IMR-90 (cell line): ENCODE measurements at regions not wholly inside any gene's neighbourhood (a gene's known extent, or its start where the extent isn't known, plus 50 kb on each side); places are given as distances from the start of the nearest gene placed in this dataset.

ENCODE experiments used
- ATAC-seq: fragments of 200-7000 bp; cut with Tn5 transposase; 2 replicates; pipeline ENCODE4 v1.9.1; 2020; ENCODE audit warnings: low read depth, mild to moderate bottlenecking, moderate library complexity
- BruUV-seq: library from RNA; stranded (reverse); fragments of 400-500 nt; replicated peaks from 2 replicates; lab custom pipeline; 2021; lab: Mats Ljungman, UMichigan
- CTCF ChIA-PET: fragments of 300-600 bp; formaldehyde crosslinking; extraction: SDS; loops from one replicate; lab custom pipeline; 2021; ENCODE audit warnings: antibody characterized with exemption; lab: Yijun Ruan, JAX
- POLR2A ChIA-PET: fragments of 300-600 bp; sonication (Branson Sonifier 250); formaldehyde crosslinking; loops from one replicate; lab custom pipeline; 2022; ENCODE audit warnings: antibody characterized with exemption; ENCODE audit not compliant: unreplicated experiment; lab: Charles Lee
- DNase-seq: peaks from one replicate; pipeline ENCODE4 v3.0.0; 2013
- H2AFZ ChIP-seq: replicated peaks from 2 replicates; pipeline ENCODE3; 2013; ENCODE audit warnings: low read length, mild to moderate bottlenecking; ENCODE audit not compliant: poor library complexity
- H2AK5ac ChIP-seq: 2 replicates; pipeline ENCODE4 v1.6.1; 2013; ENCODE audit warnings: low read depth, low read length, inconsistent platforms
- H2AK9ac ChIP-seq: replicated peaks from 2 replicates; pipeline ENCODE3; 2013; ENCODE audit warnings: mild to moderate bottlenecking, low read depth, low read length, moderate library complexity; ENCODE audit not compliant: poor library complexity
- H2BK120ac ChIP-seq: 2 replicates; pipeline ENCODE4 v1.6.1; 2013; ENCODE audit warnings: low read depth, low read length, inconsistent platforms
- H2BK15ac ChIP-seq: 3 replicates; pipeline ENCODE4 v1.6.1; 2013; ENCODE audit warnings: low read depth, low read length, inconsistent platforms
- H2BK20ac ChIP-seq: 2 replicates; pipeline ENCODE4 v1.6.1; 2013; ENCODE audit warnings: low read depth, mild to moderate bottlenecking, inconsistent platforms, low read length, moderate library complexity
- H2BK5ac ChIP-seq: 2 replicates; pipeline ENCODE4 v1.6.1; 2013; ENCODE audit warnings: mild to moderate bottlenecking, low read depth, low read length, inconsistent platforms; ENCODE audit not compliant: poor library complexity, severe bottlenecking
- H3K14ac ChIP-seq: replicated peaks from 2 replicates; pipeline ENCODE4 v1.6.1; 2013; ENCODE audit warnings: low read depth, low read length, inconsistent platforms
- H3K18ac ChIP-seq: 2 replicates; pipeline ENCODE4 v1.6.1; 2013; ENCODE audit warnings: low read depth, low read length, control low read depth
- H3K23ac ChIP-seq: 2 replicates; pipeline ENCODE4 v1.6.1; 2013; ENCODE audit warnings: low read depth, low read length, inconsistent platforms
- H3K27ac ChIP-seq: 2 replicates; pipeline ENCODE4 v1.5.1; 2013; ENCODE audit warnings: mild to moderate bottlenecking, control low read depth, low read length; ENCODE audit not compliant: insufficient read depth
- H3K27me3 ChIP-seq: 2 replicates; pipeline ENCODE4 v1.6.1; 2013; ENCODE audit warnings: low read length; ENCODE audit not compliant: control insufficient read depth, insufficient read depth
- H3K36me3 ChIP-seq: 2 replicates; pipeline ENCODE4 v1.6.1; 2013; ENCODE audit warnings: low read length, mixed read lengths; ENCODE audit not compliant: control insufficient read depth, insufficient read depth
- H3K4ac ChIP-seq: 2 replicates; pipeline ENCODE4 v1.6.1; 2013; ENCODE audit warnings: low read depth, low read length, inconsistent platforms
- H3K4me1 ChIP-seq: 2 replicates; pipeline ENCODE4 v1.6.1; 2013; ENCODE audit warnings: low read length, mixed read lengths; ENCODE audit not compliant: control insufficient read depth, insufficient read depth
- H3K4me2 ChIP-seq: 2 replicates; pipeline ENCODE4 v1.6.1; 2013; ENCODE audit warnings: low read depth, mild to moderate bottlenecking, control low read depth, low read length, moderate library complexity
- H3K4me3 ChIP-seq: 2 replicates; pipeline ENCODE4 v1.5.1; 2013; ENCODE audit warnings: low read depth, mild to moderate bottlenecking, control low read depth, low read length, moderate library complexity; ENCODE audit not compliant: insufficient read depth
- H3K56ac ChIP-seq: 2 replicates; pipeline ENCODE4 v1.6.1; 2013; ENCODE audit warnings: low read length, inconsistent platforms; ENCODE audit not compliant: insufficient read depth; ENCODE audit errors: extremely low read depth
- H3K79me1 ChIP-seq, 2 experiments: 2 replicates each; pipeline ENCODE4 v1.6.1; 2013; ENCODE audit warnings: low read length in 2 of 2, inconsistent platforms in 1 of 2, low read depth in 1 of 2
- H3K9ac ChIP-seq: 2 replicates; pipeline ENCODE4 v1.6.1; 2013; ENCODE audit warnings: low read depth, low read length, control low read depth
- H3K9me1 ChIP-seq: 2 replicates; pipeline ENCODE4 v1.6.1; 2013; ENCODE audit warnings: low read length, inconsistent platforms; ENCODE audit not compliant: insufficient read depth
- H3K9me3 ChIP-seq: 2 replicates; pipeline ENCODE4 v1.6.1; 2013; ENCODE audit warnings: low read length; ENCODE audit not compliant: control insufficient read depth, insufficient read depth
- H4K20me1 ChIP-seq: 2 replicates; pipeline ENCODE4 v1.6.1; 2013; ENCODE audit warnings: low read length, inconsistent platforms; ENCODE audit not compliant: insufficient read depth
- H4K5ac ChIP-seq: 2 replicates; pipeline ENCODE4 v1.6.1; 2013; ENCODE audit warnings: mild to moderate bottlenecking, low read depth, low read length, control low read depth
- H4K8ac ChIP-seq, 2 experiments: 2 replicates each; pipeline ENCODE4 v1.6.1; 2013; ENCODE audit warnings: low read depth in 2 of 2, low read length in 2 of 2, control low read depth in 1 of 2, inconsistent platforms in 1 of 2
- H4K91ac ChIP-seq: 2 replicates; pipeline ENCODE4 v1.6.1; 2013; ENCODE audit warnings: low read depth, low read length, inconsistent platforms; ENCODE audit not compliant: insufficient read depth
- BHLHE40 ChIP-seq: fragments of 150-350 bp; IDR thresholded peaks from 2 replicates; pipeline ENCODE4 v1.6.1; 2016; ENCODE audit warnings: mild to moderate bottlenecking, low read depth, low read length
- CEBPB ChIP-seq: IDR thresholded peaks from 2 replicates; pipeline ENCODE4 v1.6.1; 2012; ENCODE audit warnings: low read depth, low read length, improper control_type of control experiment
- MAFK ChIP-seq: IDR thresholded peaks from 2 replicates; pipeline ENCODE4 v1.6.1; 2012; ENCODE audit warnings: low read depth, low read length, improper control_type of control experiment
- POLR2A ChIP-seq: IDR thresholded peaks from 2 replicates; pipeline ENCODE4 v1.6.1; 2012; ENCODE audit warnings: mild to moderate bottlenecking, low read depth, low read length
- RAD21 ChIP-seq: IDR thresholded peaks from 2 replicates; pipeline ENCODE4 v1.6.1; 2012; ENCODE audit warnings: low read length, improper control_type of control experiment
- WGBS, 2 experiments: methylation state at CpG; one replicate each; pipeline versions ENCODE4 v1.1.5 to v1.1.7; 2013; ENCODE audit warnings: missing lambda C conversion rate in 2 of 2; ENCODE audit not compliant: insufficient read length in 1 of 2; ENCODE audit errors: extremely low coverage in 2 of 2; 5-methylcytosine and 5-hydroxymethylcytosine counted together
- dilution Hi-C: fragments of 300-500 bp; cut with HindIII; formaldehyde crosslinking; loops from one replicate; pipeline ENCODE4 v1.14.3; 2018; ENCODE audit warnings: low sequenced_read_pairs; ENCODE audit not compliant: unreplicated experiment
- in situ Hi-C: fragments of 300-500 bp; cut with MboI; formaldehyde crosslinking; loops from 3 replicates; pipeline ENCODE4 v1.14.3; 2019; ENCODE audit warnings: low sequenced_read_pairs, inconsistent platforms, mixed read lengths
- intact Hi-C: fragments of 100-400 bp; cut with micrococcal nuclease; formaldehyde crosslinking; loops from 2 replicates; pipeline ENCODE4 v1.10.0; 2022

GRCh38 chr21:15993951-15994350 lies 264.2 kb downstream of the USP25 start:
- H3K36me3 ChIP-seq, result no peaks in the 10 kb centered on the region
- H3K23ac ChIP-seq, result no peak overlapping the region
- H2BK5ac ChIP-seq, result no peak overlapping the region
- dilution Hi-C loops, result no loop called here
- H3K4ac ChIP-seq, result no peak overlapping the region
- ChIA-PET CTCF (interaction anchor here (0.7 kb wide), 1 partner anchor 33 kb away, joined by 3 read pairs; no protein-coding TSS in a partner anchor), POLR2A (no interaction called here)
- no peaks in the 10 kb centered on the region for H3K9me1 ChIP-seq
- no peak overlapping the region for H3K4me2 ChIP-seq
- DNase-seq (no peak), ATAC-seq (no peak)
- no peak overlapping the region for H2AK9ac ChIP-seq
- TF ChIP-seq RAD21, result no peak
- TF ChIP-seq CEBPB, result no peak
- no peak for TF ChIP-seq MAFK
- TF ChIP-seq BHLHE40, result no peak
- TF ChIP-seq POLR2A, result no peak
- no peak overlapping the region for H2BK15ac ChIP-seq
- H3K79me1 ChIP-seq, result no peaks in the 10 kb centered on the region
- no peak overlapping the region for H2AK5ac ChIP-seq
- no peak overlapping the region for H4K5ac ChIP-seq
- H3K14ac ChIP-seq, result no peak overlapping the region
- no peak overlapping the region for H3K18ac ChIP-seq
- no peaks in the 10 kb centered on the region for H4K20me1 ChIP-seq
- no peaks in the 10 kb centered on the region for H3K27me3 ChIP-seq
- H2AFZ ChIP-seq, result no peak overlapping the region
- no peak overlapping the region for H3K9ac ChIP-seq
- no CpG with 5 or more reads among the region's 2 CpGs for whole genome bisulfite sequencing, 2 experiments
- H3K56ac ChIP-seq, result no peak overlapping the region
- H3K9me3 ChIP-seq, result no peaks in the 10 kb centered on the region
- H3K4me3 ChIP-seq, result no peak overlapping the region
- no TSS peak for BruUV-seq
- in situ Hi-C loops, result no loop called here
- H4K8ac ChIP-seq, result no peak overlapping the region
- intact Hi-C loops, result no loop called here
- H2BK20ac ChIP-seq, result no peak overlapping the region
- H4K91ac ChIP-seq, result no peak overlapping the region
- H3K4me1 ChIP-seq, result peaks cover 3% of the 10 kb centered on the region
- no peak overlapping the region for H2BK120ac ChIP-seq
- no peak overlapping the region for H3K27ac ChIP-seq
